Glutamatergic neuron (in vitro differentiated cells): ENCODE measurements at regions not wholly inside any gene's neighbourhood (a gene's known extent, or its start where the extent isn't known, plus 50 kb on each side); places are given as distances from the start of the nearest gene placed in this dataset.
A peak's percentile ranks its signal among the peaks of the same experiment; 100 is the strongest.

Experiments
- DNase-seq: peaks from one replicate; pipeline ENCODE4 v3.0.0; 2022
- H3K27ac Mint-ChIP-seq: one replicate; pipeline ENCODE4 v1.8.0; 2020; ENCODE audit warnings: mild to moderate bottlenecking, mixed read lengths, inconsistent platforms; ENCODE audit not compliant: unreplicated experiment
- H3K27me3 Mint-ChIP-seq: one replicate; pipeline ENCODE4 v1.8.0; 2020; ENCODE audit warnings: mild to moderate bottlenecking, moderate library complexity, mixed read lengths, inconsistent platforms; ENCODE audit not compliant: unreplicated experiment
- H3K36me3 Mint-ChIP-seq: one replicate; pipeline ENCODE4 v1.8.0; 2020; ENCODE audit warnings: mild to moderate bottlenecking, mixed read lengths, inconsistent platforms; ENCODE audit not compliant: unreplicated experiment
- H3K4me1 Mint-ChIP-seq: one replicate; pipeline ENCODE4 v1.8.0; 2020; ENCODE audit warnings: mild to moderate bottlenecking, low read depth, mixed read lengths, inconsistent platforms; ENCODE audit not compliant: unreplicated experiment
- H3K4me3 Mint-ChIP-seq: one replicate; pipeline ENCODE4 v1.8.0; 2020; ENCODE audit warnings: mild to moderate bottlenecking, mixed read lengths, inconsistent platforms; ENCODE audit not compliant: unreplicated experiment
- H3K9me3 Mint-ChIP-seq: one replicate; pipeline ENCODE4 v1.8.0; 2020; ENCODE audit warnings: mild to moderate bottlenecking, moderate library complexity, mixed read lengths, inconsistent platforms; ENCODE audit not compliant: unreplicated experiment
- CTCF ChIP-seq: fragments of 200-600 bp; sonication (generic); IDR thresholded peaks from one replicate; pipeline ENCODE4 v1.5.0; 2021; ENCODE audit not compliant: partially characterized antibody, unreplicated experiment

GRCh38 chr15:98567951-98568350, 80.4 kb upstream of the IGF1R start:
- DNase-seq: no peak
- Mint-ChIP-seq H3K9me3 (no peaks in the 10 kb centered on the region), H3K4me1 (peaks cover 4% of the 10 kb centered on the region), H3K4me3 (no peak overlapping the region), H3K27ac (no peak overlapping the region), H3K36me3 (no peaks in the 10 kb centered on the region), H3K27me3 (no peaks in the 10 kb centered on the region)
- no peak for TF ChIP-seq CTCF

GRCh38 chr15:98568382-98569017, 79.8 kb upstream of the IGF1R start:
- Mint-ChIP-seq H3K4me3 (no peak overlapping the region), H3K9me3 (no peaks in the 10 kb centered on the region), H3K27ac (no peak overlapping the region), H3K4me1 (peaks cover 4% of the 10 kb centered on the region), H3K27me3 (no peaks in the 10 kb centered on the region), H3K36me3 (no peaks in the 10 kb centered on the region)
- DNase-seq: no peak
- peak; percentile 69 for TF ChIP-seq CTCF

- Mint-ChIP-seq H3K4me3 (no peak overlapping the region), H3K4me1 (peaks cover 4% of the 10 kb centered on the region), H3K9me3 (no peaks in the 10 kb centered on the region), H3K27ac (no peak overlapping the region), H3K27me3 (no peaks in the 10 kb centered on the region), H3K36me3 (no peaks in the 10 kb centered on the region)
- no peak for TF ChIP-seq CTCF
- no peak for DNase-seq
These were observed 78.2 kb upstream of the IGF1R start for GRCh38 chr15:98570119-98570518.

GRCh38 chr15:98580572-98580971, 67.8 kb upstream of the IGF1R start:
- Mint-ChIP-seq H3K36me3 (no peaks in the 10 kb centered on the region), H3K27ac (no peak overlapping the region), H3K9me3 (no peaks in the 10 kb centered on the region), H3K27me3 (no peaks in the 10 kb centered on the region), H3K4me1 (peaks cover 15% of the 10 kb centered on the region), H3K4me3 (no peak overlapping the region)
- peak; percentile 45 for DNase-seq
- no peak for TF ChIP-seq CTCF

- no peak for TF ChIP-seq CTCF
- Mint-ChIP-seq H3K36me3 (no peaks in the 10 kb centered on the region), H3K9me3 (no peaks in the 10 kb centered on the region), H3K4me3 (no peak overlapping the region), H3K27ac (no peak overlapping the region), H3K4me1 (peaks cover 15% of the 10 kb centered on the region), H3K27me3 (no peaks in the 10 kb centered on the region)
- no peak for DNase-seq
These were observed 66.6 kb upstream of the IGF1R start for GRCh38 chr15:98581715-98582114.
